ENCODE measurements at regions not wholly inside any gene's neighbourhood (a gene's known extent, or its start where the extent isn't known, plus 50 kb on each side); places are given as distances from the start of the nearest gene placed in this dataset.
"Not testable (repeated sequence)": the region's sequence is repeated elsewhere in the genome, so short reads cannot be mapped to it uniquely, and the experiment has no call there.

- Histone ChIP-seq H3K36me3 (ENCODE audit: insufficient read depth, low read depth, low read length) (no peaks in the 10 kb centered on the region), H3K4me1 (ENCODE audit: insufficient read depth, low read length) (no peaks in the 10 kb centered on the region; the same call in 1 of the 2 replicates), H3K4me3 (ENCODE audit: low read length) (no peak overlapping the region), H3K27ac (ENCODE audit: low read length) (no peak overlapping the region), H3K9me3 (ENCODE audit: insufficient read depth, low read depth, low read length) (no peaks in the 10 kb centered on the region), H3K27me3 (ENCODE audit: insufficient read depth, low read length) (no peaks in the 10 kb centered on the region), H3K9ac (ENCODE audit: low read depth, low read length) (no peak overlapping the region)
Observed at GRCh38 chr1:96095849-96096612, 625.6 kb upstream of the PTBP2 start.

- Histone ChIP-seq H3K4me1 (ENCODE audit: insufficient read depth, low read length) (no peaks in the 10 kb centered on the region; the same call in 1 of the 2 replicates), H3K9me3 (ENCODE audit: insufficient read depth, low read depth, low read length) (no peaks in the 10 kb centered on the region), H3K27ac (ENCODE audit: low read length) (no peak overlapping the region), H3K9ac (ENCODE audit: low read depth, low read length) (no peak overlapping the region), H3K4me3 (ENCODE audit: low read length) (no peak overlapping the region), H3K27me3 (ENCODE audit: insufficient read depth, low read length) (no peaks in the 10 kb centered on the region), H3K36me3 (ENCODE audit: insufficient read depth, low read depth, low read length) (no peaks in the 10 kb centered on the region)
Observed at GRCh38 chr1:96096613-96097321, 624.8 kb upstream of the PTBP2 start.

DNA sequence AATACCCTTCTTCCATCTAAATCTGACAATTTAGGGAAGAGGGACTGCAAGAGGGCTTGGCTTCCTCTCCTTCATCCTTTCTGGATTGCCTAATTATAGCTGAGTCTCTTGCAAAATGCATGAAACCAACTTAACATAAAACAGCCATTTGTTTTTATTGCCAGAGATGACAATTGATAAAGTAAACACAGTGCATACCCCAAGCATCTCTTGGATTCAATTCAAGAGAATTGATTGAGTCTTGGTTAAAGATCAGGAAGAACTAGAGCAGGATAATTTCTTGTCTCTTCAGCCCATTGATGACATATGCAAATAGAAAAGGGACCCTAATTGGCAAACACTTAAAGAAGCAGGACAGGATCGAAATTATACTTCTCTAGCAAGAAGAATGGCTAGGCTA lies 617.1 kb upstream of the PTBP2 start:
- H3K4me3 ChIP-seq (ENCODE audit: low read length): no peak overlapping the region
- H3K36me3 ChIP-seq (ENCODE audit: insufficient read depth, low read depth, low read length): no peaks in the 10 kb centered on the region
- H3K4me1 ChIP-seq (ENCODE audit: insufficient read depth, low read length): peaks cover 7% of the 10 kb centered on the region
- no peaks in the 10 kb centered on the region for H3K27me3 ChIP-seq (ENCODE audit: insufficient read depth, low read length)
- no peak overlapping the region for H3K27ac ChIP-seq (ENCODE audit: low read length)
- no peak overlapping the region for H3K9ac ChIP-seq (ENCODE audit: low read depth, low read length)
- H3K9me3 ChIP-seq (ENCODE audit: insufficient read depth, low read depth, low read length): no peaks in the 10 kb centered on the region

DNA sequence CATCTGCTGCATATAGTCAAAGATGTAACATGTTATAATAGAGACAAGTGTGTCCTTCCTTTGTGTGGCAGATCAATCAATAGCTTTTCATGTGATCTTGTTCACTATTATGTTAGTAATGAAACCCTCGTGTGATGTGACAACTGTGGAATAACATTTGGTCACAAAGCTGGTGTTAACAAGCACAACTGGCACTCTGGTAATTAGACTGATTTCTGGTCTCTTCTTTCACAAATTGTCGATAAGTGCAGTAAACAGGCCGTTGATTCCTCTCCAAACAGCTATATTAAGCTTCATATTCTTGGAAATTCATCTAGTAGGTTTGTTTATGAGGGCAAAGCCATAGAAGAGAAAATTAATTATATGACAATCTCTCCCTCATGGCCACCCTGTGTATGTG lies 616.7 kb upstream of the PTBP2 start:
- H3K36me3 ChIP-seq (ENCODE audit: insufficient read depth, low read depth, low read length): no peaks in the 10 kb centered on the region
- H3K4me3 ChIP-seq (ENCODE audit: low read length): no peak overlapping the region
- peaks cover 7% of the 10 kb centered on the region for H3K4me1 ChIP-seq (ENCODE audit: insufficient read depth, low read length)
- no peak overlapping the region for H3K9ac ChIP-seq (ENCODE audit: low read depth, low read length)
- no peaks in the 10 kb centered on the region for H3K9me3 ChIP-seq (ENCODE audit: insufficient read depth, low read depth, low read length)
- no peak overlapping the region for H3K27ac ChIP-seq (ENCODE audit: low read length)
- no peaks in the 10 kb centered on the region for H3K27me3 ChIP-seq (ENCODE audit: insufficient read depth, low read length)

DNA sequence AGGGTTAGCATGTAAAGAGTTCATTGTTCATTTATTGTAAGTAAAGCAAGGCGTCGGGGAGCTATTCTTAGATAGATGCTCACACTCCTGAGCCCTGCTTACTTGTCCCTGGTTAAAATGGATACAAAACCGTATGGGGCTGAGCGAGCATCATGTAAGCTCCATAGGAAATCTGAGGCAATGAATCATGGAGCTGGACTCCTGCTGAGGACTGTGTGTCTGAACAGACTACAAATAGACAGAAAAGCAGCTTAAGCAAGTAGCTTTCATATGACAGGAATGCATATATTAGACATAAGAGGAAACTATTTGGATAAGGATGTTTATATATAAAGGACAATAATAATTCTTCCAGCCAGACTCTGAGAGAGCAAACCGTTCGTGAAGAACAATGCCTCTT lies 604.9 kb upstream of the PTBP2 start:
- H3K9me3 ChIP-seq (ENCODE audit: insufficient read depth, low read depth, low read length): peaks cover 9% of the 10 kb centered on the region
- no peaks in the 10 kb centered on the region for H3K27me3 ChIP-seq (ENCODE audit: insufficient read depth, low read length)
- H3K4me1 ChIP-seq (ENCODE audit: insufficient read depth, low read length): peaks cover 3% of the 10 kb centered on the region; the same call in 1 of the 2 replicates
- H3K4me3 ChIP-seq (ENCODE audit: low read length): no peak overlapping the region
- H3K27ac ChIP-seq (ENCODE audit: low read length): no peak overlapping the region
- H3K36me3 ChIP-seq (ENCODE audit: insufficient read depth, low read depth, low read length): no peaks in the 10 kb centered on the region
- no peak overlapping the region for H3K9ac ChIP-seq (ENCODE audit: low read depth, low read length)

- Histone ChIP-seq H3K27me3 (ENCODE audit: insufficient read depth, low read length) (no peaks in the 10 kb centered on the region), H3K36me3 (ENCODE audit: insufficient read depth, low read depth, low read length) (no peaks in the 10 kb centered on the region), H3K4me3 (ENCODE audit: low read length) (no peak overlapping the region)
Observed at GRCh38 chr1:96130432-96130831, 591.2 kb upstream of the PTBP2 start.

GRCh38 chr1:96144636-96145035 lies 576.9 kb upstream of the PTBP2 start:
- no peak overlapping the region for H3K27ac ChIP-seq (ENCODE audit: low read length)
- H3K36me3 ChIP-seq (ENCODE audit: insufficient read depth, low read depth, low read length): no peaks in the 10 kb centered on the region
- H3K27me3 ChIP-seq (ENCODE audit: insufficient read depth, low read length): no peaks in the 10 kb centered on the region
- H3K4me1 ChIP-seq (ENCODE audit: insufficient read depth, low read length): no peaks in the 10 kb centered on the region
- H3K9ac ChIP-seq (ENCODE audit: low read depth, low read length): no peak overlapping the region
- no peak overlapping the region for H3K4me3 ChIP-seq (ENCODE audit: low read length)
- H3K9me3 ChIP-seq (ENCODE audit: insufficient read depth, low read depth, low read length): peaks cover 5% of the 10 kb centered on the region; the same call in 1 of the 2 replicates

More at GRCh38 chr1:96130432-96130831, 591.2 kb upstream of the PTBP2 start:
- H3K9me3 ChIP-seq (ENCODE audit: insufficient read depth, low read depth, low read length): no peaks in the 10 kb centered on the region
- no peaks in the 10 kb centered on the region for H3K4me1 ChIP-seq (ENCODE audit: insufficient read depth, low read length)
- H3K27ac ChIP-seq (ENCODE audit: low read length): no peak overlapping the region
- H3K9ac ChIP-seq (ENCODE audit: low read depth, low read length): no peak overlapping the region

- Histone ChIP-seq H3K4me1 (ENCODE audit: insufficient read depth, low read length) (no peaks in the 10 kb centered on the region), H3K36me3 (ENCODE audit: insufficient read depth, low read depth, low read length) (no peaks in the 10 kb centered on the region), H3K9me3 (ENCODE audit: insufficient read depth, low read depth, low read length) (peaks cover 5% of the 10 kb centered on the region; the same call in 1 of the 2 replicates), H3K9ac (ENCODE audit: low read depth, low read length) (no peak overlapping the region), H3K4me3 (ENCODE audit: low read length) (no peak overlapping the region), H3K27me3 (ENCODE audit: insufficient read depth, low read length) (no peaks in the 10 kb centered on the region), H3K27ac (ENCODE audit: low read length) (no peak overlapping the region)
Observed at GRCh38 chr1:96145492-96145891, 576.1 kb upstream of the PTBP2 start.

GRCh38 chr1:96152957-96153356 lies 568.6 kb upstream of the PTBP2 start:
- H3K4me3 ChIP-seq (ENCODE audit: low read length); H3K9me3 ChIP-seq (ENCODE audit: insufficient read depth, low read depth, low read length); H3K27me3 ChIP-seq (ENCODE audit: insufficient read depth, low read length); H3K36me3 ChIP-seq (ENCODE audit: insufficient read depth, low read depth, low read length); H3K27ac ChIP-seq (ENCODE audit: low read length); H3K4me1 ChIP-seq (ENCODE audit: insufficient read depth, low read length); H3K9ac ChIP-seq (ENCODE audit: low read depth, low read length): not testable (repeated sequence)

- H3K27ac ChIP-seq (ENCODE audit: low read length): no peak overlapping the region
- H3K36me3 ChIP-seq (ENCODE audit: insufficient read depth, low read depth, low read length): no peaks in the 10 kb centered on the region
- peaks cover 6% of the 10 kb centered on the region; the same call in 1 of the 2 replicates for H3K9me3 ChIP-seq (ENCODE audit: insufficient read depth, low read depth, low read length)
- no peak overlapping the region for H3K9ac ChIP-seq (ENCODE audit: low read depth, low read length)
- H3K4me1 ChIP-seq (ENCODE audit: insufficient read depth, low read length): no peaks in the 10 kb centered on the region
- H3K4me3 ChIP-seq (ENCODE audit: low read length): no peak overlapping the region
- H3K27me3 ChIP-seq (ENCODE audit: insufficient read depth, low read length): no peaks in the 10 kb centered on the region
Observed at GRCh38 chr1:96157101-96157500, 564.5 kb upstream of the PTBP2 start.

DNA sequence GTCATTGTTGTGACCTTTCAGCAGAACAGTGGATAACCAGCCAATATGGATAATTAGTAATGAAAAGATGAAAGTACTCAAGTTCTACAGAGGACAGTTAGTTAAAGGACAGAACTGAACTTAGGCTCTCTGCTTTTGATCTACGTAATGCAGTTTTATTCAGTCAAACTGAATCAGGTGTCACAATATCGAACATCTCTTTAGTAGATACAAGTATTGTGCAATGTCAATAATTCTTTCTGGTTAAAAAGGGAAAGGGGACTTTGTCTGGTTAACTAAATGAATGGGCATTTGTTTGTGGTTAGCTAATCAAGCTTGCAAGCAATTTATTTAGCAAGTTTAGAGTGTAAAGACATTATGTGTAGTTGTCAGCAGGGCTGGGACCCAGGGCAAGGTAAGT lies 562.2 kb upstream of the PTBP2 start:
- H3K9me3 ChIP-seq (ENCODE audit: insufficient read depth, low read depth, low read length): peaks cover 2% of the 10 kb centered on the region; the same call in 1 of the 2 replicates

GRCh38 chr1:96164053-96164452 lies 557.5 kb upstream of the PTBP2 start:
- H3K36me3 ChIP-seq (ENCODE audit: insufficient read depth, low read depth, low read length): no peaks in the 10 kb centered on the region
- no peaks in the 10 kb centered on the region for H3K9me3 ChIP-seq (ENCODE audit: insufficient read depth, low read depth, low read length)
- no peak overlapping the region for H3K9ac ChIP-seq (ENCODE audit: low read depth, low read length)
- no peaks in the 10 kb centered on the region for H3K27me3 ChIP-seq (ENCODE audit: insufficient read depth, low read length)
- no peaks in the 10 kb centered on the region for H3K4me1 ChIP-seq (ENCODE audit: insufficient read depth, low read length)
- no peak overlapping the region for H3K27ac ChIP-seq (ENCODE audit: low read length)
- H3K4me3 ChIP-seq (ENCODE audit: low read length): no peak overlapping the region

More for the DNA sequence above, 562.2 kb upstream of the PTBP2 start:
- Histone ChIP-seq H3K9ac (ENCODE audit: low read depth, low read length) (no peak overlapping the region), H3K27ac (ENCODE audit: low read length) (no peak overlapping the region), H3K4me1 (ENCODE audit: insufficient read depth, low read length) (no peaks in the 10 kb centered on the region), H3K4me3 (ENCODE audit: low read length) (no peak overlapping the region), H3K36me3 (ENCODE audit: insufficient read depth, low read depth, low read length) (no peaks in the 10 kb centered on the region), H3K27me3 (ENCODE audit: insufficient read depth, low read length) (no peaks in the 10 kb centered on the region)
